ENCODE measurements at regions not wholly inside any gene's neighbourhood (a gene's known extent, or its start where the extent isn't known, plus 50 kb on each side); places are given as distances from the start of the nearest gene placed in this dataset.

GRCh38 chr1:113292603-113293255, 97.6 kb upstream of the MAGI3 start:
- H3K27me3 Mint-ChIP-seq, result peaks cover 14% of the 10 kb centered on the region
- TF ChIP-seq CTCF (IDR thresholded peaks at IDR 0.05), result no peak
- H3K9me3 Mint-ChIP-seq, result no peaks in the 10 kb centered on the region
- intact Hi-C loops (cut with micrococcal nuclease), result no loop called here
- no peak overlapping the region for H3K4me3 Mint-ChIP-seq
- no peak for DNase-seq
- ChIA-PET POLR2A (no interaction called here), CTCF (no interaction called here)
- no peak for ATAC-seq (ENCODE audit: low read depth)
- H3K36me3 Mint-ChIP-seq (ENCODE audit: low read depth), result no peaks in the 10 kb centered on the region
- no peaks in the 10 kb centered on the region for H3K4me1 Mint-ChIP-seq
- no peak overlapping the region for H3K27ac Mint-ChIP-seq

- Mint-ChIP-seq H3K4me1 (no peaks in the 10 kb centered on the region), H3K36me3 (ENCODE audit: low read depth) (no peaks in the 10 kb centered on the region), H3K9me3 (no peaks in the 10 kb centered on the region), H3K27ac (no peak overlapping the region), H3K4me3 (no peak overlapping the region), H3K27me3 (peaks cover 12% of the 10 kb centered on the region)
- ATAC-seq (ENCODE audit: low read depth), result no peak
- TF ChIP-seq CTCF (IDR thresholded peaks at IDR 0.05), result no peak
- ChIA-PET POLR2A (no interaction called here), CTCF (no interaction called here)
- no peak for DNase-seq
- intact Hi-C loops (cut with micrococcal nuclease), result no loop called here
These were observed 97.1 kb upstream of the MAGI3 start for GRCh38 chr1:113293256-113293626.

DNA sequence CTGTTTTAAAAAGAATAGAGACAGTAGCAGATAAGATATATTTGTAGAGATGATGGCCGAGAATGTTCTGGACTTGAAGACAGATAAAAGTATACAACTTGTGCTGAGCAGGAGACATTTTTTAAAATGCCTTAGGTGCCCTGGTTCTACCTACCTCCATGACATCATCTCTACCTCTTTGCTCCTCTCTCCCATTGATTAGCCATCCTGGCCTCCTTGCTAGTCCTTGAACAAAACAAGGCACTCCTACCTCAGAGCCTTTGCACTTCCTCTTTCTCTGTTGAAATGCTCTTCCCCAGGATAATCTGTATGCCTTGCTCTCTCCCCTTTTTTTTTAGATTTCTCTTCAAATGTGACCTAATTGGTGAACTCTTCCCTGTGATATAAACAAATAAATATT, 92.6 kb upstream of the MAGI3 start:
- CTCF ChIA-PET, result no interaction called here
- H3K4me3 Mint-ChIP-seq, result no peak overlapping the region
- DNase-seq (no peak), ATAC-seq (ENCODE audit: low read depth) (no peak)
- TF ChIP-seq CTCF (IDR thresholded peaks at IDR 0.05), result no peak
- no peak overlapping the region for H3K27ac Mint-ChIP-seq
- H3K27me3 Mint-ChIP-seq, result peaks cover 2% of the 10 kb centered on the region
- no peaks in the 10 kb centered on the region for H3K4me1 Mint-ChIP-seq
- POLR2A ChIA-PET, result no interaction called here
- intact Hi-C loops (cut with micrococcal nuclease), result no loop called here
- H3K9me3 Mint-ChIP-seq, result no peaks in the 10 kb centered on the region
- no peaks in the 10 kb centered on the region for H3K36me3 Mint-ChIP-seq (ENCODE audit: low read depth)

- ATAC-seq (ENCODE audit: low read depth), result no peak
- no peaks in the 10 kb centered on the region for H3K4me1 Mint-ChIP-seq
- DNase-seq, result no peak
- H3K9me3 Mint-ChIP-seq, result no peaks in the 10 kb centered on the region
- no peak for TF ChIP-seq CTCF (IDR thresholded peaks at IDR 0.05)
- H3K4me3 Mint-ChIP-seq, result no peak overlapping the region
- intact Hi-C loops (cut with micrococcal nuclease), result no loop called here
- H3K27ac Mint-ChIP-seq, result no peak overlapping the region
- H3K27me3 Mint-ChIP-seq, result peaks cover 2% of the 10 kb centered on the region
- ChIA-PET CTCF (no interaction called here), POLR2A (no interaction called here)
- no peaks in the 10 kb centered on the region for H3K36me3 Mint-ChIP-seq (ENCODE audit: low read depth)
These were observed 91.4 kb upstream of the MAGI3 start for GRCh38 chr1:113298941-113299340.

DNA sequence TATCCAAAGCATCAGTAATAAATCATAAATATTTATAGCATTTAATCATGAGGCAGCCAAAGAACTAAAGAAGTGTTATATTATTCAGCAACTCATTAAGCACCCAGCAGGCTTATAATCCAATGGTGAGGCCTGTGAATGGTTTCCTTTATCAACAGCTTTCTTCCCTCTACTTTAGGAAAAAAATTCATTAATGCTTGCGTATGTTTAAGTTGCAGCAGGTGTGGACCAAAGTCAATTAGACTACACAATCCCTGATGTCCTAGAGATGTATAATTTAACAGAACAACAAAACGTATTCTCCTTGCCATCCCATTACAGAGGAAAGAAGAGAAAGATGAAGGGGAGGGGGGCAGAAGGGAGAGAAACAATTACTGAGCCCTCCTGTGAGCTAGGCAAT, 87.7 kb upstream of the MAGI3 start:
- DNase-seq, result no peak
- H3K36me3 Mint-ChIP-seq (ENCODE audit: low read depth), result no peaks in the 10 kb centered on the region
- H3K4me1 Mint-ChIP-seq, result no peaks in the 10 kb centered on the region
- intact Hi-C loops (cut with micrococcal nuclease), result no loop called here
- no peak for ATAC-seq (ENCODE audit: low read depth)
- no peak for TF ChIP-seq CTCF (IDR thresholded peaks at IDR 0.05)
- ChIA-PET CTCF (no interaction called here), POLR2A (no interaction called here)
- peaks cover 2% of the 10 kb centered on the region for H3K27me3 Mint-ChIP-seq
- no peaks in the 10 kb centered on the region for H3K9me3 Mint-ChIP-seq
- H3K27ac Mint-ChIP-seq, result no peak overlapping the region
- no peak overlapping the region for H3K4me3 Mint-ChIP-seq
